ENCODE measurements at regions not wholly inside any gene's neighbourhood (a gene's known extent, or its start where the extent isn't known, plus 50 kb on each side); places are given as distances from the start of the nearest gene placed in this dataset.

GRCh38 chr9:96067004-96067403 is 191.5 kb downstream of the ERCC6L2 start:
- Histone ChIP-seq H3K9ac (ENCODE audit: low read length) (no peak overlapping the region), H4K20me1 (ENCODE audit: insufficient read depth, low read length) (no peaks in the 10 kb centered on the region), H3K79me2 (ENCODE audit: insufficient read depth, low read length) (no peaks in the 10 kb centered on the region), H3F3A (ENCODE audit: insufficient read depth, low read length) (no peaks in the 10 kb centered on the region), H2AFZ (ENCODE audit: low read length) (no peak overlapping the region), H3K4me1 (ENCODE audit: insufficient read depth, low read length, severe bottlenecking) (no peaks in the 10 kb centered on the region), H3K4me2 (ENCODE audit: low read length) (no peak overlapping the region), H3K27me3 (ENCODE audit: insufficient read depth, low read length) (peaks cover 3% of the 10 kb centered on the region; the same call in 1 of the 2 replicates), H3K4me3 (ENCODE audit: low read depth, low read length, poor library complexity, severe bottlenecking) (no peak overlapping the region), H3K9me3 (ENCODE audit: low read length) (no peaks in the 10 kb centered on the region), H3K36me3 (ENCODE audit: insufficient read depth, low read length) (no peaks in the 10 kb centered on the region), H3K9me2 (ENCODE audit: low read depth, low read length) (no peaks in the 10 kb centered on the region), H3K27ac (ENCODE audit: low read depth, low read length, poor library complexity, severe bottlenecking) (no peak overlapping the region)
- no peak for TF ChIP-seq EZH2 (IDR thresholded peaks at IDR 0.05; ENCODE audit: borderline replicate concordance, low read length)
- TF ChIP-seq CTCF (IDR thresholded peaks at IDR 0.05; ENCODE audit: low read length) = no peak

GRCh38 chr9:96065482-96066251 is 190.2 kb downstream of the ERCC6L2 start:
- no peak for TF ChIP-seq CTCF (IDR thresholded peaks at IDR 0.05; ENCODE audit: low read length)
- TF ChIP-seq EZH2 (IDR thresholded peaks at IDR 0.05; ENCODE audit: borderline replicate concordance, low read length) = no peak
- H3K9me2 ChIP-seq (ENCODE audit: low read depth, low read length) = no peaks in the 10 kb centered on the region
- H3K4me1 ChIP-seq (ENCODE audit: insufficient read depth, low read length, severe bottlenecking) = no peaks in the 10 kb centered on the region
- no peaks in the 10 kb centered on the region for H3K36me3 ChIP-seq (ENCODE audit: insufficient read depth, low read length)
- H4K20me1 ChIP-seq (ENCODE audit: insufficient read depth, low read length) = no peaks in the 10 kb centered on the region
- no peak overlapping the region for H3K27ac ChIP-seq (ENCODE audit: low read depth, low read length, poor library complexity, severe bottlenecking)
- H2AFZ ChIP-seq (ENCODE audit: low read length) = no peak overlapping the region
- no peaks in the 10 kb centered on the region for H3K79me2 ChIP-seq (ENCODE audit: insufficient read depth, low read length)
- peaks cover 3% of the 10 kb centered on the region; the same call in 1 of the 2 replicates for H3K27me3 ChIP-seq (ENCODE audit: insufficient read depth, low read length)
- no peak overlapping the region for H3K4me3 ChIP-seq (ENCODE audit: low read depth, low read length, poor library complexity, severe bottlenecking)
- no peak overlapping the region for H3K9ac ChIP-seq (ENCODE audit: low read length)
- H3F3A ChIP-seq (ENCODE audit: insufficient read depth, low read length) = no peaks in the 10 kb centered on the region
- no peak overlapping the region for H3K4me2 ChIP-seq (ENCODE audit: low read length)
- no peaks in the 10 kb centered on the region for H3K9me3 ChIP-seq (ENCODE audit: low read length)

GRCh38 chr9:96064826-96065481 is 189.5 kb downstream of the ERCC6L2 start:
- Histone ChIP-seq H2AFZ (ENCODE audit: low read length) (no peak overlapping the region), H3K4me3 (ENCODE audit: low read depth, low read length, poor library complexity, severe bottlenecking) (no peak overlapping the region), H3K27me3 (ENCODE audit: insufficient read depth, low read length) (peaks cover 3% of the 10 kb centered on the region; the same call in 1 of the 2 replicates), H3K9me2 (ENCODE audit: low read depth, low read length) (no peaks in the 10 kb centered on the region), H3K9ac (ENCODE audit: low read length) (no peak overlapping the region), H3K27ac (ENCODE audit: low read depth, low read length, poor library complexity, severe bottlenecking) (no peak overlapping the region), H4K20me1 (ENCODE audit: insufficient read depth, low read length) (no peaks in the 10 kb centered on the region), H3F3A (ENCODE audit: insufficient read depth, low read length) (no peaks in the 10 kb centered on the region), H3K4me2 (ENCODE audit: low read length) (no peak overlapping the region), H3K36me3 (ENCODE audit: insufficient read depth, low read length) (no peaks in the 10 kb centered on the region), H3K9me3 (ENCODE audit: low read length) (no peaks in the 10 kb centered on the region), H3K79me2 (ENCODE audit: insufficient read depth, low read length) (no peaks in the 10 kb centered on the region), H3K4me1 (ENCODE audit: insufficient read depth, low read length, severe bottlenecking) (no peaks in the 10 kb centered on the region)
- TF ChIP-seq CTCF (IDR thresholded peaks at IDR 0.05; ENCODE audit: low read length) = no peak
- no peak for TF ChIP-seq EZH2 (IDR thresholded peaks at IDR 0.05; ENCODE audit: borderline replicate concordance, low read length)
